ENCODE measurements at regions not wholly inside any gene's neighbourhood (a gene's known extent, or its start where the extent isn't known, plus 50 kb on each side); places are given as distances from the start of the nearest gene placed in this dataset.

- no peak for TF ChIP-seq CTCF (conservative IDR thresholded peaks at IDR 0.05; ENCODE audit: low read depth in 2 of 2)
- no peak for TF ChIP-seq POLR2AphosphoS5 (IDR thresholded peaks at IDR 0.05; ENCODE audit: low read depth)
- TF ChIP-seq EZH2phosphoT487 (IDR thresholded peaks at IDR 0.05; ENCODE audit: unreplicated experiment): no peak
These were observed 95.6 kb upstream of the ANKEF1 start for GRCh38 chr20:9939231-9939630.
